ENCODE measurements at regions not wholly inside any gene's neighbourhood (a gene's known extent, or its start where the extent isn't known, plus 50 kb on each side); places are given as distances from the start of the nearest gene placed in this dataset.

DNA sequence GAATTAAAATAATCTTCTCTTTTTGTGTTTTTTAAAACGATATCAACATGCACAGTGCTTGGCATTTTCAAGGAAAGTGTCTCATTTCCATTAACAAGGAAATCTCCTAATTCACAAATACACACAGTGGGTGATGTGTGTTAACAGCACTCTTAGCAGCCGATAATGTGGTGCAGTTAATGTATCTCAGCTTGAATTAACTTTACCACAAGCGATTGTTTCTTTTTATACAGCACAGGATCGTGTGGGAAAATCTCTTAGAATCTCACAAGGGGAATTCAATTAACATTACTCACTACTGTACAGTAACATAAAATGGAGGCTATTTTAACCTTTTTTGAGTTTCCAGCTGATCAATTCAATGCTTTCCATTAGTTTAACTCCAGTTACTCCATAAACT lies 1841.9 kb downstream of the STIM2 start:
- TF ChIP-seq, protein P1, sequence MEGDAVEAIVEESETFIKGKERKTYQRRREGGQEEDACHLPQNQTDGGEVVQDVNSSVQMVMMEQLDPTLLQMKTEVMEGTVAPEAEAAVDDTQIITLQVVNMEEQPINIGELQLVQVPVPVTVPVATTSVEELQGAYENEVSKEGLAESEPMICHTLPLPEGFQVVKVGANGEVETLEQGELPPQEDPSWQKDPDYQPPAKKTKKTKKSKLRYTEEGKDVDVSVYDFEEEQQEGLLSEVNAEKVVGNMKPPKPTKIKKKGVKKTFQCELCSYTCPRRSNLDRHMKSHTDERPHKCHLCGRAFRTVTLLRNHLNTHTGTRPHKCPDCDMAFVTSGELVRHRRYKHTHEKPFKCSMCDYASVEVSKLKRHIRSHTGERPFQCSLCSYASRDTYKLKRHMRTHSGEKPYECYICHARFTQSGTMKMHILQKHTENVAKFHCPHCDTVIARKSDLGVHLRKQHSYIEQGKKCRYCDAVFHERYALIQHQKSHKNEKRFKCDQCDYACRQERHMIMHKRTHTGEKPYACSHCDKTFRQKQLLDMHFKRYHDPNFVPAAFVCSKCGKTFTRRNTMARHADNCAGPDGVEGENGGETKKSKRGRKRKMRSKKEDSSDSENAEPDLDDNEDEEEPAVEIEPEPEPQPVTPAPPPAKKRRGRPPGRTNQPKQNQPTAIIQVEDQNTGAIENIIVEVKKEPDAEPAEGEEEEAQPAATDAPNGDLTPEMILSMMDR (IDR thresholded peaks at IDR 0.05), result no peak
- no peak for TF ChIP-seq POLR2A (IDR thresholded peaks at IDR 0.05)

All from heart left ventricle (tissue), 13 donors.